GM21381 (cell line): ENCODE measurements at regions not wholly inside any gene's neighbourhood (a gene's known extent, or its start where the extent isn't known, plus 50 kb on each side); places are given as distances from the start of the nearest gene placed in this dataset.
"Not testable (repeated sequence)": the region's sequence is repeated elsewhere in the genome, so short reads cannot be mapped to it uniquely, and the experiment has no call there.

Source experiments
- ATAC-seq: cut with Tn5 transposase; IDR thresholded peaks from one replicate; pipeline ENCODE4 v1.9.1; 2021; ENCODE audit warnings: mild to moderate bottlenecking, moderate library complexity; ENCODE audit not compliant: unreplicated experiment

DNA sequence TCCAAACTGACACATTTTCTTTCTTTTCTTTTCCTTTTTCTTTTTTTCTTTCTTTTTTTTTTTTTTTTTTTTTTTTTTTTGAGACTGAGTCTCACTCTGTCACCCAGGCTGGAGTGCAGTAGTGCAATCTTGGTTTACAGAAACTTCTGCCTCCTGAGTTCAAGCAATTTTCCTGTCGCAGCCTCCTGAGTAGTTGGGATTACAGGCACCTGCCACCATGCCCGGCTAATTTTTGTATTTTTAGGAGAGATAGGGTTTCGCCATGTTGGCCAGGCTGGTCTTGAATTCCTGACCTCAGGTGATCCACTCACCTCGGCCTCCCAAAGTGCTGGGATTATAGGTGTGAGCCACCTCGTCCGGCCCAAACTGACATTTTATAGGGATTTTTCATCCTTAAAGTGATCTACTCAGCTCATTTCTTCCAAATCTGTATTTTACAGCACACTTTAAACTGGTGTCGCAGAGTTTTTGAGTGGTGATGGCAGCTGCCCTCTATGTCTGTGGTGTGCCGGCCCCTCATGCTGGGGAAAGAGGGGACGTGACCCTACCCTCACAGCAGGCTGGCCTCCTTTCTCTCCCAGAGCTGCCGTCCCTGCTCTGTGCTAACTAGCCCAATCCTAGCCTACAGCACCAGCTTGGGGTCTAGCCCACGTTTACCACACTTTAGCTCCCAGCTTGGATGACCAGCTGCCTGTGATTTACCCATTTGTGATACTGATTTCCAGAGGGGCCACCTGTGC lies 211.9 kb upstream of the HAAO start:
- not testable (repeated sequence) for ATAC-seq

DNA sequence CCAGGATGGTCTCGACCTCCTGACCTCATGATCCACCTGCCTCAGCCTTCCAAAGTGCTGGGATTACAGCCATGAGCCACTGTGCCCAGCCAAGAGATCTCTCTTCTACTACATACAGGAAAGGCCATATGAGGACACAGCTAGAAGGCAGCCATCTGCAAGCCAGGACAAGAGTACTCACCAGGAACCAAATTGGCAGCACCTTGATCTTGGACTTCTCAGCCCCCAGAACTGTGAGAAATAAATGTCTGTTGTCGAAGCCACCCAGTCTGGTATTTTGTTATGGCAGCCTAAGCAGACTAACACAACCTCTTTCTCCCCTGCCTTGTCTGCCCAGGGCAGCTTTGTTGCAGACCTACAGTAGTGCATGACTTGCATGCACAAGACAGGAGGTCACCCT lies 211.3 kb upstream of the HAAO start:
- ATAC-seq = no peak

DNA sequence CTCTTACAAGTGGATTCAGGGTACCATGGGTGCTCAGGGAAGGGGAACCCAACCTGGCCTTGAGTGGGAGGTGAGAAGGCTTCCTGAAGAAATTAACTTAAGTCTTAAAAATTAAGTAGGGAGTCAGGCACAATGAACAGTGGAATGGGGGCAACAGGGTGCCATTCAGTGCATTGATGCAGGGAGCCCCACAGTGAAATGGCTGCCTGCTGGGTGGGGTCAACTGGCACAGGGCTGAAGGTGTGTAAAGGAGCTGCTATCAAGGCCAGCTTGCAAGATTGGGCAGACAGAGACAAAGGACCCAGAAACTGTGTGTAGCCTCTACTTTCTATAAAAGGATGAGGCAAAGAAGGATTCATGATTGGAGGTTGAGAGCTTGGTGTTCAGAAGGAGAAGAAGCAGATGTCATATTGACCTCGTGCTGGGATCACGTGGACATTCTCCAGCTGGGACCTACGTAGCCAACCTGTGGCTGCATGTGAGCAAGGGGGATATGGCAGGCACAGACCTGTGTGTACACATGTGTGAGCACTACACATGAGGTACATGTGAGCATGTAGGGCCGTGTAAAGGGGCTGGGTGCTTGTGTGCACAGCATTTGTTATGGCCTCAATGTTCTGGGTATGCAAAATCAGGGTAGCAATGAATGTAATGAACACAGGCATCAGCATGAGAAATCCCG lies 209.5 kb upstream of the HAAO start:
- no peak for ATAC-seq

DNA sequence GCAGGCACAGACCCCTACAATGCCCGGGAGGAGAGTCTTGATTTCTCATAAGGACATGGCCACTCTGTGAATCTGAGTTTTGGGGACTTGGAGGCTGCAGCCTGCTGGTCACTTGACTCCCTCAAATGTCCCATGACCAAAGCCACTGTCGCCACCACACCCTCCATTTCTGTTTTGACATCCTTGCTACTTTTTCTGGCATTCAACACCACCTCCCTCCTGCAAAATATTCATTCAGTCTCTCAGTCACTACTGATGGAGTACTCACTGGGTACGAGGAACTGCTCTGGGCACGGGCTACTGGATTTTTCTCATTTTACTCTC lies 208.6 kb upstream of the HAAO start:
- ATAC-seq = no peak

DNA sequence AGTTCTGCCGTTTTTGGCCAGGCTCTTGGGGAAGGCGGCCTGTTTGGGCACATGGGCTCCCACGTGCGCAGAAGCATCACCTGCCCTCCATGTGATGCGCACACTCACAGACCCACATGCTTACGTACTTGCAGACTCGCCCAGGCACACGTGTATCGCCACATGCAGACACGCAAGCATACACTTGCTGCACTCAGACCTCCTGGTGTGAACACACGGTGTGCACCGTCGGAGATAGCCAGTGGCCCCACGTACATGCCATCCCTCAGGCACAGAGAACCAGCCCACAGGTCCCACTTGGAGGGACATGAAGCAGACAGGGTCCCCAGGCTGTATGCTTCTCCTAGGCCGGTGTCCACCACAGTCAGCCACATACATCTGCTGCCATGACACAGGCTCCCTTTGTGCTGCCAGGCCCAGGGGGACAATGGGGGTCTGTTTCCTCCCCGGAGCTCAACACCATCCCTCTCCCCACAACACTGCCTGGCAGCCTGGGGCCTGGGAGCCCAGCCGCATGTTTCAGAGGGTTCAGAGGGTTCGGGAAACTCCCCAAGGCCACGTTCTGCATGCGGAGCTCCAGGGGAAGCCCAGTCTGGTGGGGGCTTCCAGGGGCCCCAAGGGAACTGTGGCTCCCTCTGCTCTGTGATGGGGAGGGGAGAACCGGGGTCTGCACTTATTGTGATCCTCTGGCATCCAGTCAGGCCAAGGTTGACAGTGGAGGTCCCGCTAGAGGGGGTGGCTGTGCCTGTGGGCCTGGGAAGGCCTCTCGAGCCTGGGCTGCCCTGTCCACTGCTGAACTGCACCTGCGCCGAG lies 208.1 kb upstream of the HAAO start:
- ATAC-seq = no peak

DNA sequence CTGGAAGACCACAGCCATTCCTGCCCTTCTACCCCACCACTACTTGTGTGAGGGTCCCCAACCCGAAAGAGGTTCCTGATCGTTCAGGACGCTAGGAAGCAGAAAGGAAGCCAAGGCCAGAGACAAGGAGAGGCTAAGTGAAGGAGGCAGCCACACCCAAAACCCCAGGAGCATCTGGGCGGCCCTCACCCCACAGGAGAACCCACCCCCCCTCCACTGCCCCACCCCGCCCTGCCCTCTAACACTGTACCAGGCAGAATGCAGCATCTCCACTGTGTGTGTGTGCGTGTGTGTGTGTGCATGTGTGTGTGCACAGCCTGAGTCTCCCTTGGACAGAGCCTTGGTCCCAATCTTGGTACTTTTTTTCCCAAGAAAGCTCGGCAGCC lies 207.5 kb upstream of the HAAO start:
- ATAC-seq = no peak

DNA sequence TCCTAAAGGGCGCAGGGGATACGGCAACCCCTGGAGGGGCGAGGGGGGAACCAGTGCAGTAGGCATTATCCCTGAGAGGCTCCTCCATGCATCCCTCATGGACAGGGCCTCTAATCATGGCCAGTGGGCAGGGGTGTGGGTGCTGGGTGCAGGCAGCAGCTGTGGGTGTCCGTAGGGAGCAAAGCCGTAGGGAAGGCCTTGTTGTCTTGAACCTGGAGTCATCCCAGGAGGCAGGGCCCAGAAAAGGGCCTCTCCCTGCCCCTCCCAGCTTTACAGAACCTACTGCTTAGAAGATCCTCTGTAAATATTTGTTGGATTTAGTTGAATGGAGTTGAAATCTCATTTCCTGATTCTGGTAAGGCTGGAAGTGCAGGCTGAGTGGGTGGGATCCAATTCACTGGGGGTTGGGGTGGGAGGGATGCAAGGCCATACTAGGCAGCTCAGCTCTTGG lies 207.0 kb upstream of the HAAO start:
- no peak for ATAC-seq

DNA sequence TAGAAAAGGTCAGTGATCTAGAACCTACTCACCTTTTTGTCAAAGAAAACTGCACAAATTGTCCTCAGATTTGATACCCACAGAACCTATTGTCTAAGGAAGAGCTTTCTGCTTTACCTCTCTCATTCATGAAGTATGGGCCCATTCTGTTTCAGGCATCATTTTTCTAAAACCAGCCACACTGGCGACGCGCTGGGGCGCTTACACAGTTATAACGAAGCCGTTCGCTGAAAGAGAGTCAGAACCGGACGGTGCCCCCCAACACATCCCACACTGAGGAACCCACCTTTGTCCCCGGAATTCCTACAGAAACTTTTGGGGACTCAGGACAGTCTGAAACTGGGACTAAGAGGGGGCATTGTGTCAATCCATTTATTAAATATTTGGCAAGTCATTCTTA lies 206.3 kb upstream of the HAAO start:
- ATAC-seq = no peak

DNA sequence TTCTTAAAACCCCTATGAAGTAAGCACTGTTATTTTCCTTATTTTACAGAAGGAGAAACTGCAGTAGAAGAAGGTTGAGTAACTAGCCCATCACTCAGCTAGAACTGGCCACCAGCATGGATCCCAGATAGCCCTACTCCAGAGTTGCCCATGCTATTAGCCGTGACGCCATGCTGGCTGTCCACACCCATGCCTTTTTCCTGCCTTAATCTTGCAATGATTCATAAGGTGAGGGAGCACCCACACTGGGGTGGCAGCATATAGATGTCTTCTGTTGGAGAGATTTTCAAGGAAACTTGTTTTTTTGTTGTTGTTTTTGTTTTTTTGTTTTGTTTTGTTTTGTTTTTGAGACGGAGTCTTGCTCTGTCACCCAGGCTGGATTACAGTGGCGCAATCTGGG lies 204.1 kb upstream of the HAAO start:
- no peak for ATAC-seq

DNA sequence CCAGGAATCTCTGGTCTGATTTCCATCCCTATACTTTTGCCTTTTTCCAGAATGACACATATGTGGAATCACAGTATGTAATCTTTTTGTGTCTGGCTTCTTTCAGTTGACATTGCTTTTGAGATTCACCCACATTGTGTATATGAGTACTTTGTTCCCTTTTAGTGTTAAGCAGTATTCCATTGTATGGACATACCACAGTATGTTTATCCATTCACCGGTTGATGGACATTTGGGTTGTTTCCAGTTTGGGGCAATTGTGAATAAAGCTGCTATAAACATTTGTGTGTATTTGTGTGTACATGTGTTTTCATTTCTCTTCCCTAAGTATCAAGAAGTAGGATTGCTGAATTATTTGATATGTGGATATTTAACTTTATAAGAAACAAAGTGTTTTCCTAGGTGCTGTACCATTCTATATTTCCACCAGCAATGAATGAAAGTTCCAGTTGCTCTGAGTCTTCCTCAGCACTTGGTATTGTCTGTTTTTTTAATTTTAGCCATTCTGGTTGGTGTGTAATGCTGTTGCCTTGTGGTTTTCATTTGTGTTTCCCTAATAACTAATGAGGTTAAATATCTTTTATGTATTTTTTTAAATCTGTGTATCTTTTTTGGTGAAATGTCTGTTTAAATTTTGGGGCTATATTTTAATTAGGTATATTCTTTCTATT lies 203.5 kb upstream of the HAAO start:
- ATAC-seq = no peak

DNA sequence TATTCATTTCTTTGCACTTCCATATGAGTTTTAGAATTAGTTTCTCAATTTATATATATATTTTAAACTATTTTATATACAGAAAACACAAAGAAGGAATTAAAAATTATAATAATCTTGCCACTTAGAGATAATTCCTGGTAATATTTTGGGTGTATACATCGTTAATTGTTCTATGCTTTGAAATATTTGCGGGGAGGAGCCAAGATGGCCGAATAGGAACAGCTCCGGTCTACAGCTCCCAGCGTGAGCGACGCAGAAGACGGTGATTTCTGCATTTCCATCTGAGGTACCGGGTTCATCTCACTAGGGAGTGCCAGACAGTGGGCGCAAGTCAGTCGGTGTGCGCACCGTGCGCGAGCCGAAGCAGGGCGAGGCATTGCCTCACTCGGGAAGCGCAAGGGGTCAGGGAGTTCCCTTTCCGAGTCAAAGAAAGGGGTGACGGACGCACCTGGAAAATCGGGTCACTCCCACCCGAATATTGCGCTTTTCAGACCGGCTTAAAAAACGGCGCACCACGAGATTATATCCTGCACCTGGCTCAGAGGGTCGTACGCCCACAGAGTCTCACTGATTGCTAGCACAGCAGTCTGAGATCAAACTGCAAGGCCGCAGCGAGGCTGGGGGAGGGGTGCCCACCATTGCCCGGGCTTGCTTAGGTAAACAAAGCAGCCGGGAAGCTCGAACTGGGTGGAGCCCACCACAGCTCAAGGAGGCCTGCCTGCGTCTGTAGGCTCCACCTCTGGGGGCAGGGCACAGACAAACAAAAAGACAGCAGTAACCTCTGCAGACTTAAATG lies 197.1 kb upstream of the HAAO start:
- not testable (repeated sequence) for ATAC-seq

DNA sequence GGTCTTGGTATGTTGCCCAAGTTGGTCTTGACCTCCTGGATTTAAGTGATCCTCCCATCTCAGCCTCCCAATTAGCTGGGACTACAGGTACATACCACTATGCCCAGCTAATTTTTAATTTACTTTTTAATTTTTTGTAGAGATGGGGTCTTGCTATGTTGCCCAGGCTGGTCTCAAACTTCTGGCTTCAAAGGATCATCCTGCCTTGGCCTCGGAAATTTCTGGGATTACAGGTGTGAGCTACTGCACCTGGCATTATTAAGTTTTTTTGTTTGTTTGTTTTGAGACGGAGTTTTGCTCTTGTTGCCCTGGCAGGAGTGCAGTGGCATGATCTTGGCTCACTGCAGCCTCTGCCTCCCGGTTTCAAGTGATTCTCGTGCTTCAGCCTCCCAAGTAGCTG lies 195.7 kb upstream of the HAAO start:
- not testable (repeated sequence) for ATAC-seq

DNA sequence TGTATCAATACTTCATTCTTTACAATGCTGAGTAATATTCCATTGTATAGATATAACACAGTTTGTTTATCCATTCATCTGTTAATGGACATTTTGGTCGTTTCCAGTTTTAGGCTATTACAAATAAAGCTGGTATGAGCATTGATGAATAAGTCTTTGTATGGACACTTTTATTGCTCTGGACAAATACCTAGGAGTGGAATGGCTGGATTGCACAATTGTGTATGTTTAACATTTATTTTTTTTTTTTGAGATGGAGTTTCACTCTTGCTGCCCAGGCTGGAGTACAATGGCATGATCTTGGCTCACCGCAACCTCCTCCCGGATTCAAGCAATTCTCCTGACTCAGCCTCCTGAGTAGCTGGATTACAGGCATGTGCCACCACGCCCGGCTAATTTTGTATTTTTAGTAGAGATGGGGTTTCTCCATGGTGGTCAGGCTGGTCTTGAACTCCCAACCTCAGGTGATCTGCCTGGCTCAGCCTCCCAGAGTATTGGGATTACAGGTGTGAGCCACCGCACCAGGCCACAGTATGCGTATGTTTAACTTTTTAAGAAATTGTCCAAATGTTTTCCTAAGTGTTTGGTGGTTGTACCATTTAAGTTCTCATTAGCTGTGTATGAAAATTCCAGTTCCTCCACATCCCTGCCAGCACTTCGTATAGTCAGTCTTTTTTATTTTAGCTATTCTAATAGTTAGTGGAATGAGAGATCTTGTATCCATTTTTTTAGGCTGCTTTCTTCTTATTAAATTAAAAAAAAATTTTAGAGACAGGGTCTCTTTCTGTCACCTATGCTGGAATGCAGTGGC lies 194.9 kb upstream of the HAAO start:
- ATAC-seq = no peak

DNA sequence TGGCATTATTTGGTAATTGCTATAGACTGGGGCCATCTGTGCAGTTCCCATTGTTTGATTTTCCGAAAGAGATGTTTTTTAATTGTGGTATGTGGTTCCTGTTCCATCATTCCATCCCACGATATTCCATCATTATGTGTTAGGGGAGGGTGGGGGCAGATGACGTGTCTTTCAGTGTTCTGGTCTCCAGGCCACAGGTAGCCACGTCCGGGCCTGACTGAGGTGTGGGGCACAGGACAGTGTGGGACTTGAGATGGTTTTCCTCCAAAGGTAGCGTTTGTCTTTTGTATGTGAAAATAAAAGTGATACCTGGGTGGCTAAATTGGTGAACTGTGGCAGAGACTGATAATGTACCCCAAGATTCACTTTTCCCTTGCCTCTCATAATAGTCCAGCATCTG lies 192.2 kb upstream of the HAAO start:
- ATAC-seq = no peak

DNA sequence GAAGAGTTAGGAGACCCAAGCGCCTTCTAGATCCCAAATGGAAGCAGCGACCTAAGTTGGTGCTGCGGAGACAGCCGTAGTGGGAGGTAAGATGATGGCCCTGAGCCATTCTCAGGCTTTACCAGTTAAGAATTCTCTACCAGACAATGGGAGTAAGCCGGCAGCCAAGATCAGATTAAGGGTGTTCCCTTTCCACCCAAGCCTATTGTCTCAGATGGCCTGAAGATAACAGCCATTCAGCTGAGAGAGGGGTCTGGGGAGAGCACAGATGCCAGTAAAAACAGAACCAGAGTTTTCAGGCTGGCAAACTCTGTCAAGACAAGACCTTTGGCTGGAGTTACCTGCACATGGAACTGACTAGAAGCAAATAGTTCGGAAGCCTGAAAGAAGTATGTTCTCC lies 191.7 kb upstream of the HAAO start:
- no peak for ATAC-seq

DNA sequence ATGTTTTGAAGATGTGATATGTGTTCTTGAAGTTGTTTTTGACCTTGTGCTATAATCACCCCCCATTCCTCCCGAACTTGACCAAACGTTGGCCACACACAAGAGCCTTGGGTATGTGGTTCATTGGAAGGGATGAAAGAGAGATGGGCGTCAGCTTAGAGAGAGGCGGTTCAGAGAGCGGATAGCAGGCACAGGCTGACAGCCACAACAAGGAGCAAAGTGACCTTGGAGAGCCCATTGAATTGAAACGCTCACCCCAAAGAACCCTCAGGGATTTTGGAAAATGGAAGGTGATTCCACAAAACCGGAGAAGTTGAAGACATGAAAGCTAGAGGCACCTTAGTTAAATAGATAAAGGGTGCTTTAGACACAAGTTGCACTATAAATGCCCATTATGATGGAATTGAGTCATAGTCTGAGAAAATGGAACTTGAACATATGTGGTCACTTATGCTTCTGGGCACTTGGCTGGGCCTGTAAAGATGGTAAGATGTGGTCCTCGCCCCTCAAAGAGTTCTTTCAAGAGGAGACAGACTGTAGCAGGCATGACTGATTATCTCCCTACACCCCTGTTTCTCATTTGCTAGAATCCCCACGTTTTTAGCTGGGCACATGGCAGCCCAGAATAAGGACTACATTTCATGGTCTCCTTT lies 188.5 kb upstream of the HAAO start:
- ATAC-seq = no peak

DNA sequence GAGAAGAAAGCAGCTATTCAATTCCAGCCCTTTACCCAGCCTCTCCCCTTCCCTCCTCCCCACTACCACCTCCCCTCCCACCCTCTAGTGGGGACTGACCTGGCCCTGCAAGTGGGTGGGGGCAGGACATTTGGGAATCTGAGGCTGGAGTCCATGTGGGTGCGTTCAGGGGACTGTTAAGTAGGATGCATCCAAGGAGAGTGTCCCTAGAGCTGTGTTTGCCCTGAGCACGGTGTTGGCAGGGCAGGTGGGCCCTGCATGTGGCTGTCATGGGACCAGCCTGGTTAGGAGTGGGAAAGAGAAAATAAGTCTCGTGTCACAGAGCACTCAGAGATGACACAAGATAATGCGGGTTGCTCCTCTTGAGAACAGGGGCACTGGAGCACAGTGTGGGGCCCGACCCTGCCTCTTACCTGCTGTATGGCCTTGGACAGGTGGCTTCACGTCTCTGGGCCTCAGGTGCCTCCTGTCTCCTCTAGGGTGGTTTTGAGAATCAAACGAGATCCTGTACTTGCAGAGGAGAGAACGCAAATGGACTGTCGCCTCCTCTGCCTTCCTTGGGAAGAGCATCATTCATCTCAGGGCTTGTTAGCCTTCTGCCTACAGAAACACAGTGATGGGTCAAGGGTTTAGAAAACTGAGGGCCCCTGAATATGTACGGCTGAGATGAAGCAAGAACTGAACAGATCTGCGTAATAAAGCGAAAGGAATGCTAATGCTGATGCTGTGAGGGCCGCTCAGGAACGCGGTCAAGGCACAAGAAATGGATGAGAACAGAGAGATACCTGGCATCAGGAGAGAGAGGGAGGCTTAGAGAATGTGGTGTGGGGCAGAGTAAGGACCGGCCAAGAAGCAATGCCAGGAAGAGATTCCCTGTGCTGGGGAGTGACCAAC lies 187.7 kb upstream of the HAAO start:
- ATAC-seq = no peak

DNA sequence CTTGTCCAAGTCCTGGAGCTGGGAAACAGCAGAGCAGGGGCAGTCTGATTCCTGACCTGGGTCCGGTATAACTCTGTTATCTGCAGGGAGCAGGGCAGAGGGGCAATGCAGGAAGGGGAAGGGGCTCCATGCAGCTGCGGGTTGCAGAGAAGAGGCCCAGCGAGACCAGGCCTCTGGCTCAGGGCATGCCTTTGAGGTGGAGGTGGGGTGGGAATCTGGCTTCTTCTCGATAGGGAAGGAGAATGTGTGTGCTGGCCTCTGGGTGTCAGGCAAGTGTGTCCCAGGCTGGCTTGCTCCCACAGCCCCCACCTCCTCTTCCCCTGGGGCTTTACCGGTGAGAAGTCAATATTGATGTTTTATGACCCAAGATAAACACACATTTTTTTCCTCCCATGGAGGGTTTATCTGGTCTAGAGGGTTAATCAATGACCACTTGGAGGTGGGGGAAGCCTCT lies 187.1 kb upstream of the HAAO start:
- no peak for ATAC-seq
